ENCODE measurements at regions not wholly inside any gene's neighbourhood (a gene's known extent, or its start where the extent isn't known, plus 50 kb on each side); places are given as distances from the start of the nearest gene placed in this dataset.

DNA sequence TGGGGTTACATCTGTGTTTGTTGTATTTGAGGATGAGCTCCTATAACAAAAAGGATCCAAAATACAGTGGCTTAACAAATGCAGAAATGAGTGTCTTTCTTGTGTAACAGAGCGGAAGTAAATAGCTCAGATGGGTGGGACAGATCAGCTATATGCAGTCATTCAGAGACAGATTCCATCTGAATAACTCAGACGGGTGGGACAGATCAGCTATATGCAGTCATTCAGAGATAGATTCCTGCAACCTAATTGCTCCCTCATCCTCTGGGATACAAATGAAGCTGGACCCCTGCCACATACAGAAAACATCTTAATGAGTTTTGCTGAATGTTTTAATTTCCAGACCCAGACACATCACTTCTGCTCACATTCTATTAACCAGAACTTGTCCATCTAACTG, 332.3 kb downstream of the BCKDHB start:
- in situ Hi-C loops (cut with HindIII; ENCODE audit: low pct_unique_long_range_greater_than_20kb, low sequenced_read_pairs) (no loop called here), intact Hi-C loops (cut with micrococcal nuclease; ENCODE audit: unreplicated experiment) (no loop called here)
- CTCF ChIA-PET: no interaction called here
- DNase-seq (ENCODE audit: low read depth, low spot score): no peak
- Histone ChIP-seq H3K9me3 (ENCODE audit: control insufficient read depth, insufficient read depth, low read depth, low read length) (no peaks in the 10 kb centered on the region; the same call in 1 of the 2 replicates), H3K4me1 (ENCODE audit: control insufficient read depth, insufficient read depth, low read length) (no peaks in the 10 kb centered on the region), H3K4me3 (ENCODE audit: low read depth in 2 of 2, low read length in 2 of 2) (no peak overlapping the region), H3K36me3 (ENCODE audit: control insufficient read depth, insufficient read depth, low read length) (no peaks in the 10 kb centered on the region), H3K27me3 (ENCODE audit: control insufficient read depth, insufficient read depth, low read length) (no peaks in the 10 kb centered on the region), H3K27ac (ENCODE audit: low read length) (no peak overlapping the region)
- BruUV-seq (replicated peaks): no TSS peak
- POLR2A ChIA-PET: no interaction called here
- no peak for TF ChIP-seq SIN3A (IDR thresholded peaks at IDR 0.05; ENCODE audit: borderline replicate concordance, insufficient read depth, low read depth, low read length)
- TF ChIP-seq, protein P1, sequence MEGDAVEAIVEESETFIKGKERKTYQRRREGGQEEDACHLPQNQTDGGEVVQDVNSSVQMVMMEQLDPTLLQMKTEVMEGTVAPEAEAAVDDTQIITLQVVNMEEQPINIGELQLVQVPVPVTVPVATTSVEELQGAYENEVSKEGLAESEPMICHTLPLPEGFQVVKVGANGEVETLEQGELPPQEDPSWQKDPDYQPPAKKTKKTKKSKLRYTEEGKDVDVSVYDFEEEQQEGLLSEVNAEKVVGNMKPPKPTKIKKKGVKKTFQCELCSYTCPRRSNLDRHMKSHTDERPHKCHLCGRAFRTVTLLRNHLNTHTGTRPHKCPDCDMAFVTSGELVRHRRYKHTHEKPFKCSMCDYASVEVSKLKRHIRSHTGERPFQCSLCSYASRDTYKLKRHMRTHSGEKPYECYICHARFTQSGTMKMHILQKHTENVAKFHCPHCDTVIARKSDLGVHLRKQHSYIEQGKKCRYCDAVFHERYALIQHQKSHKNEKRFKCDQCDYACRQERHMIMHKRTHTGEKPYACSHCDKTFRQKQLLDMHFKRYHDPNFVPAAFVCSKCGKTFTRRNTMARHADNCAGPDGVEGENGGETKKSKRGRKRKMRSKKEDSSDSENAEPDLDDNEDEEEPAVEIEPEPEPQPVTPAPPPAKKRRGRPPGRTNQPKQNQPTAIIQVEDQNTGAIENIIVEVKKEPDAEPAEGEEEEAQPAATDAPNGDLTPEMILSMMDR (IDR thresholded peaks at IDR 0.05): no peak
- TF ChIP-seq, protein P2, sequence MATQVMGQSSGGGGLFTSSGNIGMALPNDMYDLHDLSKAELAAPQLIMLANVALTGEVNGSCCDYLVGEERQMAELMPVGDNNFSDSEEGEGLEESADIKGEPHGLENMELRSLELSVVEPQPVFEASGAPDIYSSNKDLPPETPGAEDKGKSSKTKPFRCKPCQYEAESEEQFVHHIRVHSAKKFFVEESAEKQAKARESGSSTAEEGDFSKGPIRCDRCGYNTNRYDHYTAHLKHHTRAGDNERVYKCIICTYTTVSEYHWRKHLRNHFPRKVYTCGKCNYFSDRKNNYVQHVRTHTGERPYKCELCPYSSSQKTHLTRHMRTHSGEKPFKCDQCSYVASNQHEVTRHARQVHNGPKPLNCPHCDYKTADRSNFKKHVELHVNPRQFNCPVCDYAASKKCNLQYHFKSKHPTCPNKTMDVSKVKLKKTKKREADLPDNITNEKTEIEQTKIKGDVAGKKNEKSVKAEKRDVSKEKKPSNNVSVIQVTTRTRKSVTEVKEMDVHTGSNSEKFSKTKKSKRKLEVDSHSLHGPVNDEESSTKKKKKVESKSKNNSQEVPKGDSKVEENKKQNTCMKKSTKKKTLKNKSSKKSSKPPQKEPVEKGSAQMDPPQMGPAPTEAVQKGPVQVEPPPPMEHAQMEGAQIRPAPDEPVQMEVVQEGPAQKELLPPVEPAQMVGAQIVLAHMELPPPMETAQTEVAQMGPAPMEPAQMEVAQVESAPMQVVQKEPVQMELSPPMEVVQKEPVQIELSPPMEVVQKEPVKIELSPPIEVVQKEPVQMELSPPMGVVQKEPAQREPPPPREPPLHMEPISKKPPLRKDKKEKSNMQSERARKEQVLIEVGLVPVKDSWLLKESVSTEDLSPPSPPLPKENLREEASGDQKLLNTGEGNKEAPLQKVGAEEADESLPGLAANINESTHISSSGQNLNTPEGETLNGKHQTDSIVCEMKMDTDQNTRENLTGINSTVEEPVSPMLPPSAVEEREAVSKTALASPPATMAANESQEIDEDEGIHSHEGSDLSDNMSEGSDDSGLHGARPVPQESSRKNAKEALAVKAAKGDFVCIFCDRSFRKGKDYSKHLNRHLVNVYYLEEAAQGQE (IDR thresholded peaks at IDR 0.05; ENCODE audit: insufficient read depth in 1 of 2, low read depth in 2 of 2, low read length in 1 of 2): no peak
- no peak for TF ChIP-seq POLR2AphosphoS5 (IDR thresholded peaks at IDR 0.05; ENCODE audit: low read depth, low read length)
- TF ChIP-seq TCF7L2 (IDR thresholded peaks at IDR 0.05; ENCODE audit: low read depth, low read length): no peak
- no peak for ATAC-seq

DNA sequence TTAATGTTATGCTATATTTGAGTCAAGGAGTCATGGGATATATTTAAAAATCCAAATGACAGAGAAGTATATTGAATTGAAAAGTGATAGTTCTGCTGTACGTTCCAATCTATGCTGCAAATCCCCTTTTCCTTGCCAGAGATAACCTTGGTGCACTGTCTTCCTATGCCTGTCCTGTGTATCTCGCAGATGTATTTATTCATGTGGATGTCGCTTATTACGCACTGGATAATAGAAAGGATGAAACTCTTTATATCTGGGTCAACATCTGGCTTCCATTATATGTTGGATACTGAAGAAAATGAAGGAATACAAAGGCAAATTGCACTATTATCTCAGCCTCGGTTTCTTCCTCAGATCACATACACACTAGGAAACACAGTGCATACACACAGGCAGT, 331.3 kb downstream of the BCKDHB start:
- no peaks in the 10 kb centered on the region for H3K27me3 ChIP-seq (ENCODE audit: control insufficient read depth, insufficient read depth, low read length)
- H3K27ac ChIP-seq (ENCODE audit: low read length): no peak overlapping the region
- TF ChIP-seq SIN3A (IDR thresholded peaks at IDR 0.05; ENCODE audit: borderline replicate concordance, insufficient read depth, low read depth, low read length) (no peak), TCF7L2 (IDR thresholded peaks at IDR 0.05; ENCODE audit: low read depth, low read length) (no peak), POLR2AphosphoS5 (IDR thresholded peaks at IDR 0.05; ENCODE audit: low read depth, low read length) (no peak)
- TF ChIP-seq, protein P1 (IDR thresholded peaks at IDR 0.05): no peak
- TF ChIP-seq, protein P2 (IDR thresholded peaks at IDR 0.05; ENCODE audit: insufficient read depth in 1 of 2, low read depth in 2 of 2, low read length in 1 of 2): no peak
- ChIA-PET CTCF (no interaction called here), POLR2A (no interaction called here)
- intact Hi-C loops (cut with micrococcal nuclease; ENCODE audit: unreplicated experiment) (no loop called here), in situ Hi-C loops (cut with HindIII; ENCODE audit: low pct_unique_long_range_greater_than_20kb, low sequenced_read_pairs) (no loop called here)
- no peaks in the 10 kb centered on the region; the same call in 1 of the 2 replicates for H3K9me3 ChIP-seq (ENCODE audit: control insufficient read depth, insufficient read depth, low read depth, low read length)
- ATAC-seq: no peak
- BruUV-seq (replicated peaks): no TSS peak
- H3K4me3 ChIP-seq (ENCODE audit: low read depth in 2 of 2, low read length in 2 of 2): no peak overlapping the region
- no peak for DNase-seq (ENCODE audit: low read depth, low spot score)
- no peaks in the 10 kb centered on the region for H3K36me3 ChIP-seq (ENCODE audit: control insufficient read depth, insufficient read depth, low read length)
- H3K4me1 ChIP-seq (ENCODE audit: control insufficient read depth, insufficient read depth, low read length): no peaks in the 10 kb centered on the region
